Lower leg skin (tissue), 4 donors: ENCODE measurements at regions not wholly inside any gene's neighbourhood (a gene's known extent, or its start where the extent isn't known, plus 50 kb on each side); places are given as distances from the start of the nearest gene placed in this dataset.

Experiments used
- DNase-seq, 2 donors: peaks; one replicate each; pipeline ENCODE4 v3.0.0-alpha.2; 2019; ENCODE audit warnings: low spot score in 2 of 2
- H3K4me3 ChIP-seq: fragments of 200-600 bp; sonication (generic); 2 replicates; pipeline ENCODE4 v1.5.1; 2017; ENCODE audit warnings: mild to moderate bottlenecking, low read depth; ENCODE audit not compliant: poor library complexity, severe bottlenecking
- POLR2A ChIP-seq, 2 donors: fragments of 450-650 bp; IDR thresholded peaks; one replicate each; pipeline ENCODE4 v1.6.1; 2016 to 2017; ENCODE audit warnings: antibody characterized with exemption in 2 of 2, mild to moderate bottlenecking in 1 of 2, moderate library complexity in 1 of 2
- WGBS, 2 donors: methylation state at CpG; one replicate each; pipeline ENCODE4 v1.1.5; 2018; 5-methylcytosine and 5-hydroxymethylcytosine counted together
- intact Hi-C: fragments of 100-400 bp; cut with DNase I; formaldehyde crosslinking; loops from one replicate; pipeline ENCODE4 v1.15.0; 2023; ENCODE audit warnings: low total_unique reads
- TF ChIP-seq, protein P1 (sequence below), 3 donors: fragments of 450-650 bp; IDR thresholded peaks; one replicate each; pipeline ENCODE4 v1.5.1; 2016; ENCODE audit warnings: antibody characterized with exemption in 3 of 3, mild to moderate bottlenecking in 3 of 3, moderate library complexity in 2 of 3

DNA sequence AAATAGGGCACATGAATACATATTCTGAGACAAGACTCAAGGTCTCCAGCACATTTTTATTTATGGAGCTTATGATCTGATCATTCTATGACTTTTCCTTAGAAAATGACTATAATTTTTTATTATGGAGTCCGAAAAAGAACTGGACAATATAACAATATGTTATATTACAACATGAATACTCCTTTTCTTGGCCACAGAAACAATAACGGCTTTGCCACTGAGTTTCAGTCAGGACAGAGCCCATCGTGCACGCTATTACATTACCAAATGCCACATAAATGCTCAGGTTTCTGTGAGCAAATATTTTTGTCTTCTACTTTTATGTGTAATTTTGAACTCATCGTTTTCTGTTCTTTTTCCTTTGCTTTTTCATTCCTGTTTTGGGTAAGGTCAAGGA is 509.2 kb upstream of the ZEB2 start:
- no peak for DNase-seq
- intact Hi-C loops: no loop called here
- 82 to 86% methylated on average over 5 of the region's 5 CpGs for WGBS, 2 donors
- no peak overlapping the region for H3K4me3 ChIP-seq
- TF ChIP-seq POLR2A (IDR thresholded peaks at IDR 0.05): no peak

DNA sequence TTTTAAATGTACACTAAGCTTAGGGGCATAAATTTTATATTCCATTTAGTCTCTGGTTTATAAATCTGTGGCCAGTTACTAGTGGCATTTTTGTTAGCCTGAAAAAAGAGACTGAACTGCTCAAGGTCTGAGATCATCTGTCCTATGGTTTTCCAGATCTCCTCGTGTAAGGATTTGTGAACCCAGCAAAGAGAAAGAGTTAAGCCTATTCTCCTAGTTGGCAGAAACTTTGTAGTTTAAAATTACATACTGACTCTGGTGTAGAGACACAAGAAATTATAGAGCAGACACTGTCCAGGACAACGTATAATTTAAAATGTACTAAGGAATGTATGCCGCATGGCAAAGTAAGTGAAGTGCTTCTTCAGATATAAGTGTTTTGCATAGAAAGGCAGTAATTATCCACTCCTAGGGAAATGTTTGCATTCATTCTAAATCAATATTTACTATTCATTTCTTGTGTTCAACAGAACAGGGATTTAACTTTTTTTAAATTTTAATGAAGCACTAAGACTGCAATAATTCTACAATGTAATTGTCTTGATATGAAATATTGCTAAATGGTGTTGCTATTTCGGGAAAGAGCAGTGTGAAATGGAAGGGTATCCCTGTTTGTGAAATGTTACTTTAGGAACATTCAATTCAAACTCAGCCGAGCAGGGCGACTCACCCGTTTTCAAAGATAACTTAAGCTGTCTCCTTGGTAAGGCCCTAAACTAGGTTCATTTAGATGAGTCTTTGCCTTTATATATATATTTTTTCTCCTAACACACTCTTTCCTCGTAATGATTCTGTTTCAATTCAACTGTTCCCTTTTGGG is 508.4 kb upstream of the ZEB2 start:
- TF ChIP-seq, protein P1, sequence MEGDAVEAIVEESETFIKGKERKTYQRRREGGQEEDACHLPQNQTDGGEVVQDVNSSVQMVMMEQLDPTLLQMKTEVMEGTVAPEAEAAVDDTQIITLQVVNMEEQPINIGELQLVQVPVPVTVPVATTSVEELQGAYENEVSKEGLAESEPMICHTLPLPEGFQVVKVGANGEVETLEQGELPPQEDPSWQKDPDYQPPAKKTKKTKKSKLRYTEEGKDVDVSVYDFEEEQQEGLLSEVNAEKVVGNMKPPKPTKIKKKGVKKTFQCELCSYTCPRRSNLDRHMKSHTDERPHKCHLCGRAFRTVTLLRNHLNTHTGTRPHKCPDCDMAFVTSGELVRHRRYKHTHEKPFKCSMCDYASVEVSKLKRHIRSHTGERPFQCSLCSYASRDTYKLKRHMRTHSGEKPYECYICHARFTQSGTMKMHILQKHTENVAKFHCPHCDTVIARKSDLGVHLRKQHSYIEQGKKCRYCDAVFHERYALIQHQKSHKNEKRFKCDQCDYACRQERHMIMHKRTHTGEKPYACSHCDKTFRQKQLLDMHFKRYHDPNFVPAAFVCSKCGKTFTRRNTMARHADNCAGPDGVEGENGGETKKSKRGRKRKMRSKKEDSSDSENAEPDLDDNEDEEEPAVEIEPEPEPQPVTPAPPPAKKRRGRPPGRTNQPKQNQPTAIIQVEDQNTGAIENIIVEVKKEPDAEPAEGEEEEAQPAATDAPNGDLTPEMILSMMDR (IDR thresholded peaks at IDR 0.05): no peak
- no peak for TF ChIP-seq POLR2A (IDR thresholded peaks at IDR 0.05)
- intact Hi-C loops: no loop called here
- 86 to 88% methylated on average over 8 of the region's 8 CpGs for WGBS, 2 donors
- no peak for DNase-seq
- no peak overlapping the region for H3K4me3 ChIP-seq

DNA sequence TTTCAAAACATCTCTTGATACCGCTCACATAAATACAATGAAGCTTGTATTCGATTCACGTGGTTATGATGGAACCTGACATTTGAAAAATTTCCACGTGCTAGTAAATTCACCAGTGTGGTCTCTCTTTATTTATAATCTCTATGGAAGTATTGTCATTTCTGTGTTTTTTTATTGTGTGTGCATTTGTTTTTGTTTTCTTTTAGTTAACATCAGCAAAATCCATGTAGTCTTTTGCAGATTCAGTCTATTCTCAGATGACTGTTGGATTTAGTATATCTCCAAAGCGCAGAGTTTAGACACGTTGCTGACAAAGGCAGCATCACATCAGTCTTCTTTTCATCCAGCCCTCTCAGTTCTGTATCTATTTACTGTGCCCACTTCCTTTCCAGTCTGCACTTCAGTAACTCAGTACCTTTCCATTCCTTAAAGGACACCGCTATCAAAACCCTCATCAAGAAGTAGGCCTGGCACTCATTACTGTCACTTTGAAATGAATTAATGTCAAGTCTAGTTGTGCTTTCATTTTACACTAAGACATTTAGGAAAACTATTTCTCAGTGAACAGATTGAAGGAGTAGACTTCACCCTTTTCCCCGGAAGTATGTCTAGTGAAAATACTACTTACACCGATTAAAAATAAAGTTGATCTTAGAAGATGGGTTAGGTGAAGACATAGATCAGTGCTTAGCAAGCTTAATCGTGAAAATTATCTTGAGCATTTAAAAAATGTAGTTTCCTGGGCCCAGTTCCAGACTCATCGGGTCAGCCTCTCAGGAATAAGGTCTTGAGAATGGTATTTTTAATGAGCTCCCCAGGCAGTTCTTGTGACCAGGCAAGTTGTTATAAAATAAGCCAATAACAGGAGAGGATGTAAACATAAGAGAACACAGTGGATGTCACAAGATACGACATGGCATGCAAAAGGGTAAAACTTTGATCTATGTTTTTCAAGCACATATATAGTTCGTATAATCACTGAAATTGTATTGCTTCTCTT is 506.8 kb upstream of the ZEB2 start:
- intact Hi-C loops: no loop called here
- DNase-seq: no peak
- WGBS, 2 donors: 72 to 73% methylated on average over 13 of the region's 13 CpGs

DNA sequence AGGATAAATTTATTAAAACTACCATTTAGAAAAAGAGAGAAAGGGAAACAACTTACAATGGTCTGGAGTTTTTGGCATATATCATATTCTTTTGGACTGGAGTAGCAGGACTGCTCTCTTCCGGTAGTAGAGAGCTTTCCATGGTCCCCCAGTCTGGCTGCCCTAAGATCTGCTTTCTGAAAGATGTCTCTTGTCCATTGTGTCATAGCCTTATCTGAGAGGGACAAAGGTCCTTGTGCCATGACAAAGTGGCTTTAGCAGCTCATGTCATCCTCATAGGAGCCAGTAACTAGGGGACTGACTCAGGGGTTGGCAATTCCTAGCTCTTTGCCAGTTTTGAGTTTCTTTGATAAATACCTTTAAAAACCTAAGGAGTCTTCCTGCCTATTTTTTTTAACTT is 505.5 kb upstream of the ZEB2 start:
- intact Hi-C loops: no loop called here
- no peak for DNase-seq
- TF ChIP-seq POLR2A (IDR thresholded peaks at IDR 0.05): no peak
- TF ChIP-seq, protein P1 (IDR thresholded peaks at IDR 0.05): no peak
- 85 to 96% methylated on average over 1 of the region's 1 CpG for WGBS, 2 donors
- H3K4me3 ChIP-seq: no peak overlapping the region

More for the DNA sequence above, 506.8 kb upstream of the ZEB2 start:
- no peak overlapping the region for H3K4me3 ChIP-seq
- no peak for TF ChIP-seq POLR2A (IDR thresholded peaks at IDR 0.05)
- TF ChIP-seq, protein P1 (IDR thresholded peaks at IDR 0.05): no peak

DNA sequence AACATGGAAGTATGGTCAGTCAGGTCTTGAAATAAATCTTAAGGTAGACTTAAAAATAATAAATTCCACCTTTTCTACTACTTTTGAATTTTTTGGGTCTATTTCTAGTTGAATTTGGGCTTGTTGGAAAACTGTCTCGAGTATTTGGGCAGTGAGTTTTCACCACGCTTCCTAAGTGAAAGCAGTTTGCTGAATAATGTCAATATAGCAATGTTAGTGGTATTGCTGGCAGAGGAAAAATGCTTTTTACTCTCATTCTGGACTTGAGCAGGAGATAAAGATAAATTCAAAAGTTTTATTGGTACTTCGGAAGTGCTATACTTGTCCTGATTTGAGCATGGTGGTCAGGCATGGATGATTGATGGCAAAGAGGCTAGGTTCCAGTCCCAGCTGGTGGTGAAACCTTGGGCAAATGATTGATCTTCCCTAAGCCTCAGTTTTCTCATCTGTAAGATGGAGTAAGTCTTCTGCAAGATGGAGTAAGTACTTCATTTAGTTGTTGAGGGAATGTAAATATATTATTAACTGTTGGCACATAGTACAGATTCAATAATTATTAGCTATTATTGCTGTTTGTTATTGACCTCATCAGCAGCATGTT is 503.5 kb upstream of the ZEB2 start:
- no peak overlapping the region for H3K4me3 ChIP-seq
- intact Hi-C loops: no loop called here
- no peak for TF ChIP-seq POLR2A (IDR thresholded peaks at IDR 0.05)
- TF ChIP-seq, protein P1 (IDR thresholded peaks at IDR 0.05): no peak
- no peak for DNase-seq
- 68 to 83% methylated on average over 3 of the region's 3 CpGs for WGBS, 2 donors
